HepG2 (cell line): ENCODE measurements at regions not wholly inside any gene's neighbourhood (a gene's known extent, or its start where the extent isn't known, plus 50 kb on each side); places are given as distances from the start of the nearest gene placed in this dataset.
A peak's percentile ranks its signal among the peaks of the same experiment; 100 is the strongest.

Experiments
- ATAC-seq: fragments of 200-7000 bp; cut with Tn5 transposase; 3 replicates; pipeline ENCODE4 v1.9.1; 2020; ENCODE audit warnings: mild to moderate bottlenecking, moderate library complexity
- BruUV-seq: library from RNA; stranded (reverse); fragments of 400-500 nt; replicated peaks from 2 replicates; lab custom pipeline; 2021; lab: Mats Ljungman, UMichigan
- CTCF ChIA-PET: fragments of 300-600 bp; formaldehyde crosslinking; extraction: SDS; loops from one replicate; lab custom pipeline; 2021; ENCODE audit warnings: low total read pairs, inconsistent platforms, low intra/inter-chr PET ratio; lab: Yijun Ruan, JAX
- POLR2A ChIA-PET: fragments of 350-600 bp; sonication (Branson Sonifier 250); formaldehyde crosslinking; loops from one replicate; lab custom pipeline; 2020; ENCODE audit warnings: antibody characterized with exemption, inconsistent platforms; lab: Yijun Ruan, JAX
- DNase-seq: peaks from one replicate; pipeline ENCODE4 v3.0.0-alpha.2; 2015; ENCODE audit warnings: low spot score
- FAIRE-seq: peaks from 3 replicates; lab custom pipeline; 2011; peaks lifted over from hg19 to GRCh38; lab: Jason Lieb, UNC
- H2AFZ ChIP-seq: one replicate; pipeline ENCODE4 v1.6.1; 2011; ENCODE audit warnings: low read length, inconsistent platforms
- H3K27ac ChIP-seq: fragments of 300-600 bp; 3 replicates; pipeline ENCODE4 v1.8.0; 2011; ENCODE audit warnings: mixed run types, mild to moderate bottlenecking, mixed read lengths, low read length, inconsistent platforms; ENCODE audit not compliant: insufficient read depth; ENCODE audit errors: extremely low read length
- H3K27me3 ChIP-seq, 2 experiments: fragments of 200-600 bp in 1 of 2; 2 replicates in 1 of 2; 3 replicates in 1 of 2; pipeline versions ENCODE4 v1.6.0 to v1.8.0; 2011; ENCODE audit warnings: low read length in 2 of 2, mild to moderate bottlenecking in 2 of 2, moderate library complexity in 2 of 2, inconsistent platforms in 1 of 2; ENCODE audit not compliant: insufficient read depth in 2 of 2, control insufficient read depth in 1 of 2
- H3K36me3 ChIP-seq, 2 experiments: fragments of 200-600 bp in 1 of 2; replicated peaks in 1 of 2; 2 replicates in 1 of 2; 3 replicates in 1 of 2; pipeline versions ENCODE4 v1.5.1 to v1.8.0; 2011; ENCODE audit warnings: low read length in 2 of 2, inconsistent platforms in 1 of 2; ENCODE audit not compliant: insufficient read depth in 2 of 2, control insufficient read depth in 1 of 2
- H3K4me1 ChIP-seq: 2 replicates; pipeline ENCODE4 v1.5.1; 2012; ENCODE audit warnings: low read length, inconsistent platforms; ENCODE audit not compliant: insufficient read depth
- H3K4me2 ChIP-seq: 2 replicates; pipeline ENCODE4 v1.6.0; 2011; ENCODE audit warnings: low read depth, low read length, inconsistent platforms
- H3K4me3 ChIP-seq, 3 experiments: fragments of 200-600 bp in 1 of 3; sonication (generic), shearing (Covaris generic) in 1 of 3; replicated peaks in 1 of 3; 2 replicates each; pipeline ENCODE4 v1.5.1; 2011 to 2016; ENCODE audit warnings: low read length in 3 of 3, inconsistent platforms in 2 of 3, low read depth in 2 of 3, mild to moderate bottlenecking in 2 of 3, control low read depth in 1 of 3, mixed read lengths in 1 of 3; ENCODE audit not compliant: insufficient read depth in 1 of 3
- H3K79me2 ChIP-seq: one replicate; pipeline ENCODE4 v1.6.1; 2011; ENCODE audit warnings: low read length, inconsistent platforms; ENCODE audit not compliant: insufficient read depth
- H3K9ac ChIP-seq: 2 replicates; pipeline ENCODE4 v1.6.0; 2011; ENCODE audit warnings: mild to moderate bottlenecking, low read depth, low read length, inconsistent platforms; ENCODE audit not compliant: insufficient read depth
- H3K9me3 ChIP-seq: 2 replicates; pipeline ENCODE4 v1.5.1; 2012; ENCODE audit warnings: mild to moderate bottlenecking, low read length
- H4K20me1 ChIP-seq: 2 replicates; pipeline ENCODE4 v1.6.0; 2011; ENCODE audit warnings: inconsistent platforms, mild to moderate bottlenecking, low read length, moderate library complexity; ENCODE audit not compliant: insufficient read depth
- FOXJ3 ChIP-seq: sonication (generic); formaldehyde crosslinking; IDR thresholded peaks from 2 replicates; pipeline ENCODE4 v1.4.0; 2020; ENCODE audit warnings: missing genetic modification reagents, mild to moderate bottlenecking, borderline replicate concordance
- HDAC2 ChIP-seq: sonication (generic); formaldehyde crosslinking; IDR thresholded peaks from 2 replicates; pipeline ENCODE4 v1.4.0; 2020; ENCODE audit warnings: missing genetic modification reagents
- HES4 ChIP-seq: sonication (generic); formaldehyde crosslinking; IDR thresholded peaks from 2 replicates; pipeline ENCODE4 v1.9.0; 2021; ENCODE audit warnings: mild to moderate bottlenecking, missing genetic modification reagents, borderline replicate concordance
- HNF4A ChIP-seq: sonication (generic); formaldehyde crosslinking; IDR thresholded peaks from 2 replicates; pipeline ENCODE4 v1.4.0; 2020; ENCODE audit warnings: missing genetic modification reagents
- ISL2 ChIP-seq: sonication (generic); formaldehyde crosslinking; IDR thresholded peaks from 2 replicates; pipeline ENCODE4 v1.5.0; 2020; ENCODE audit warnings: missing genetic modification reagents
- KDM6A ChIP-seq: IDR thresholded peaks from 2 replicates; pipeline ENCODE4 v1.6.1; 2016; ENCODE audit warnings: low read depth
- MXD4 ChIP-seq: IDR thresholded peaks from 2 replicates; pipeline ENCODE4 v1.6.1; 2016; ENCODE audit warnings: mild to moderate bottlenecking, missing biosample characterization, missing genetic modification reagents
- NFIC ChIP-seq: IDR thresholded peaks from 2 replicates; pipeline ENCODE4 v1.6.1; 2012; ENCODE audit warnings: mild to moderate bottlenecking, low read length, inconsistent platforms
- POGZ ChIP-seq: sonication (generic); formaldehyde crosslinking; IDR thresholded peaks from 2 replicates; pipeline ENCODE4 v1.4.0; 2020; ENCODE audit warnings: mild to moderate bottlenecking, missing genetic modification reagents
- POLR2A ChIP-seq, 2 experiments: IDR thresholded peaks; 2 replicates each; pipeline ENCODE4 v1.6.1; 2011; ENCODE audit warnings: low read depth in 2 of 2, low read length in 2 of 2, mild to moderate bottlenecking in 1 of 2, moderate library complexity in 1 of 2; ENCODE audit not compliant: insufficient read depth in 1 of 2
- SAP130 ChIP-seq: IDR thresholded peaks from 2 replicates; pipeline ENCODE4 v1.6.1; 2016; ENCODE audit warnings: low read depth
- SMC3 ChIP-seq: IDR thresholded peaks from 2 replicates; pipeline ENCODE4 v1.6.1; 2011; ENCODE audit warnings: low read length, improper control_type of control experiment
- SOX6 ChIP-seq, 2 experiments: fragments of 450-650 bp in 1 of 2; sonication (generic) in 1 of 2; formaldehyde crosslinking in 1 of 2; IDR thresholded peaks; 2 replicates each; pipeline versions ENCODE4 v1.4.0 to v1.6.1; 2017 to 2020; ENCODE audit warnings: antibody characterized with exemption in 1 of 2, mild to moderate bottlenecking in 1 of 2, missing genetic modification reagents in 1 of 2
- ZNF335 ChIP-seq: sonication (generic); formaldehyde crosslinking; IDR thresholded peaks from 2 replicates; pipeline ENCODE4 v1.4.0; 2020; ENCODE audit warnings: missing genetic modification reagents
- ZNF350 ChIP-seq: sonication (generic); formaldehyde crosslinking; IDR thresholded peaks from 2 replicates; pipeline ENCODE4 v1.4.0; 2020; ENCODE audit warnings: mild to moderate bottlenecking, low read depth, missing genetic modification reagents, borderline replicate concordance
- ZNF367 ChIP-seq: sonication (generic); formaldehyde crosslinking; IDR thresholded peaks from 2 replicates; pipeline ENCODE4 v1.4.0; 2020; ENCODE audit warnings: missing genetic modification reagents, borderline replicate concordance
- WGBS: methylation state at CpG from one replicate; pipeline ENCODE4 v1.1.6; 2017; ENCODE audit warnings: low lambda C conversion rate; 5-methylcytosine and 5-hydroxymethylcytosine counted together
- in situ Hi-C: cut with HindIII; loops from 2 replicates; pipeline ENCODE4 v1.10.0; 2017; ENCODE audit warnings: low pct_unique_long_range_greater_than_20kb; ENCODE audit not compliant: extremely low pct_ligation_motif_present
- intact Hi-C: fragments of 100-400 bp; cut with micrococcal nuclease; formaldehyde crosslinking; loops from one replicate; pipeline ENCODE4 v1.10.0; 2022; ENCODE audit not compliant: unreplicated experiment
- TF ChIP-seq, protein P1 (sequence below): sonication (generic); formaldehyde crosslinking; IDR thresholded peaks from 2 replicates; pipeline ENCODE4 v1.5.0; 2020; ENCODE audit warnings: mild to moderate bottlenecking, missing genetic modification reagents, moderate library complexity
- TF ChIP-seq, protein P2 (sequence below): sonication (generic); formaldehyde crosslinking; IDR thresholded peaks from 2 replicates; pipeline ENCODE4 v1.4.0; 2020; ENCODE audit warnings: mild to moderate bottlenecking, missing genetic modification reagents, borderline replicate concordance

DNA sequence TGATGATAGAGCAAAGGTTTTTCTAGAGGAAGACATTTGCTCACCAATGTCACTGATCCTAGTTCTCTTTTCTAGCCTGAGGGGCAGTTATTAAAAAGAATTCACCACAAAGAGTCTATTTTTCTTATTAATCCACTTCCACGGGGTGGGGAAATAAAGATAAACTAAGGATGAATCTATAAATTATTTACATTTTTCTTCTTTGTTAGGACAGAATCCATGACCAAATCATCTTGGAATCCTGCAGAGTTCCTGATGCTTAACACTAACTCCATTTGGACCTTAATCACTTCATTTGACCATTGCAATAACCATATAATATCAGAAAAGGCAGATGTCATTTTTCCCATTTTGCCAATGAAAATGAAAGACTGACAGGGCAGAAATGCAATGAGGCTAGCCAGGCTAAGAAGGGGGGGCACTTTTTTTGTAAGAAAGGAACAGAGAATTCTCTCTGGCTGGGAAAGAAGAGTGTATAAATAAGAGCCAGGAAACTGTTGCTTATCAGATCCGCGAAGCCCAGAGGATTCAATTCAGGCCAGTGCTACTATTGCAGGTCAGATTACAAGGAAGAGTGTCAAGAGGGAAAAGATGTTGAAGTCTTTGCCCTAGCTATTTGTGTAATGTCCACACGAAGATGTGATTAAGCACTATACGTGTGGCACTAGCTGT is 433.2 kb downstream of the TNS3 start (continued):
- no peak for TF ChIP-seq ZNF367 (CRISPR knock-in tag)
- no peak for TF ChIP-seq POLR2A (IDR thresholded peaks at IDR 0.05; ENCODE audit: insufficient read depth in 1 of 2, low read depth in 2 of 2, low read length in 2 of 2)
- no peak for TF ChIP-seq HES4 (CRISPR knock-in tag)
- TF ChIP-seq ZNF350 (CRISPR knock-in tag) = no peak
- TF ChIP-seq ZNF335 (CRISPR knock-in tag) = no peak
- no peak for TF ChIP-seq HNF4A (CRISPR knock-in tag)
- TF ChIP-seq, protein P1, sequence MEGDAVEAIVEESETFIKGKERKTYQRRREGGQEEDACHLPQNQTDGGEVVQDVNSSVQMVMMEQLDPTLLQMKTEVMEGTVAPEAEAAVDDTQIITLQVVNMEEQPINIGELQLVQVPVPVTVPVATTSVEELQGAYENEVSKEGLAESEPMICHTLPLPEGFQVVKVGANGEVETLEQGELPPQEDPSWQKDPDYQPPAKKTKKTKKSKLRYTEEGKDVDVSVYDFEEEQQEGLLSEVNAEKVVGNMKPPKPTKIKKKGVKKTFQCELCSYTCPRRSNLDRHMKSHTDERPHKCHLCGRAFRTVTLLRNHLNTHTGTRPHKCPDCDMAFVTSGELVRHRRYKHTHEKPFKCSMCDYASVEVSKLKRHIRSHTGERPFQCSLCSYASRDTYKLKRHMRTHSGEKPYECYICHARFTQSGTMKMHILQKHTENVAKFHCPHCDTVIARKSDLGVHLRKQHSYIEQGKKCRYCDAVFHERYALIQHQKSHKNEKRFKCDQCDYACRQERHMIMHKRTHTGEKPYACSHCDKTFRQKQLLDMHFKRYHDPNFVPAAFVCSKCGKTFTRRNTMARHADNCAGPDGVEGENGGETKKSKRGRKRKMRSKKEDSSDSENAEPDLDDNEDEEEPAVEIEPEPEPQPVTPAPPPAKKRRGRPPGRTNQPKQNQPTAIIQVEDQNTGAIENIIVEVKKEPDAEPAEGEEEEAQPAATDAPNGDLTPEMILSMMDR (CRISPR knock-in tag) = no peak

DNA sequence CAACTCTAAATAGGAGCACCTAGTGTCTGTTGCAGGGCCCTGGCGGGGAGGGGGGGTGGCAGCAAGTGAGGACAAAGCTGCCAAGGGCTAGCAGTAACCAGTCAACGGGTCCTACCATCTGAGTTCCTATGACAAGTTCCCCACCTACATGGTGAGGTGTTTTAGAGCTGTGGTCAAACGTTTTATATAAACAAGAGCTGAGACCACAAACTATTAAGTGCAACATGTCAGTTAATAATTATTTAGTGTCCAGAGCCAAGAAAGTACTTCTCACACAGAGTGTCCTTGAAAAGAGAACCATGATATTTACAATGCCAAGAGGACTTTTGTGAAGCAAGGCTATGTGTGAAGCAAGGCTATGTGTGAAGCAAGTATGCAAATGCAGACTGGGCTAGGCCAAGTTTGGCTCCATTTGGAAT is 434.7 kb downstream of the TNS3 start:
- ChIA-PET CTCF (no interaction called here), POLR2A (no interaction called here)
- no peaks in the 10 kb centered on the region for H3K9me3 ChIP-seq
- H3K4me1 ChIP-seq = peaks cover 33% of the 10 kb centered on the region
- H3K4me2 ChIP-seq = peak overlapping the region; percentile 26
- BruUV-seq = no TSS peak
- intact Hi-C loops = loop anchor here (1.0 kb wide), 2 partner anchors 22 to 26 kb away; no protein-coding TSS in a partner anchor
- ATAC-seq (peak; percentile 96), DNase-seq (peak; percentile 86), FAIRE-seq (peak; percentile 81)
- no peak overlapping the region for H3K4me3 ChIP-seq
- in situ Hi-C loops = no loop called here
- no peaks in the 10 kb centered on the region for H3K79me2 ChIP-seq
- no peaks in the 10 kb centered on the region for H4K20me1 ChIP-seq
- H3K36me3 ChIP-seq = no peaks in the 10 kb centered on the region
- H3K27me3 ChIP-seq = no peaks in the 10 kb centered on the region
- H3K27ac ChIP-seq = no peak overlapping the region
- H2AFZ ChIP-seq = no peak overlapping the region
- no peak overlapping the region for H3K9ac ChIP-seq
- 0% methylated on average over 3 of the region's 3 CpGs for WGBS
- no peak for TF ChIP-seq MXD4 (CRISPR knock-in tag)
- TF ChIP-seq KDM6A (CRISPR knock-in tag) = 0 out of 2 replicates have a peak, but pooled peaks have one; percentile 49
- no peak for TF ChIP-seq SOX6 (IDR thresholded peaks at IDR 0.05)
- peak; percentile 84 for TF ChIP-seq SOX6 (CRISPR knock-in tag; IDR thresholded peaks at IDR 0.05)
- peak; percentile 66; the same call in 1 of the 2 replicates for TF ChIP-seq ISL2 (CRISPR knock-in tag)
- TF ChIP-seq FOXJ3 (CRISPR knock-in tag) = peak; percentile 72; the same call in 1 of the 2 replicates
- TF ChIP-seq, protein P2, sequence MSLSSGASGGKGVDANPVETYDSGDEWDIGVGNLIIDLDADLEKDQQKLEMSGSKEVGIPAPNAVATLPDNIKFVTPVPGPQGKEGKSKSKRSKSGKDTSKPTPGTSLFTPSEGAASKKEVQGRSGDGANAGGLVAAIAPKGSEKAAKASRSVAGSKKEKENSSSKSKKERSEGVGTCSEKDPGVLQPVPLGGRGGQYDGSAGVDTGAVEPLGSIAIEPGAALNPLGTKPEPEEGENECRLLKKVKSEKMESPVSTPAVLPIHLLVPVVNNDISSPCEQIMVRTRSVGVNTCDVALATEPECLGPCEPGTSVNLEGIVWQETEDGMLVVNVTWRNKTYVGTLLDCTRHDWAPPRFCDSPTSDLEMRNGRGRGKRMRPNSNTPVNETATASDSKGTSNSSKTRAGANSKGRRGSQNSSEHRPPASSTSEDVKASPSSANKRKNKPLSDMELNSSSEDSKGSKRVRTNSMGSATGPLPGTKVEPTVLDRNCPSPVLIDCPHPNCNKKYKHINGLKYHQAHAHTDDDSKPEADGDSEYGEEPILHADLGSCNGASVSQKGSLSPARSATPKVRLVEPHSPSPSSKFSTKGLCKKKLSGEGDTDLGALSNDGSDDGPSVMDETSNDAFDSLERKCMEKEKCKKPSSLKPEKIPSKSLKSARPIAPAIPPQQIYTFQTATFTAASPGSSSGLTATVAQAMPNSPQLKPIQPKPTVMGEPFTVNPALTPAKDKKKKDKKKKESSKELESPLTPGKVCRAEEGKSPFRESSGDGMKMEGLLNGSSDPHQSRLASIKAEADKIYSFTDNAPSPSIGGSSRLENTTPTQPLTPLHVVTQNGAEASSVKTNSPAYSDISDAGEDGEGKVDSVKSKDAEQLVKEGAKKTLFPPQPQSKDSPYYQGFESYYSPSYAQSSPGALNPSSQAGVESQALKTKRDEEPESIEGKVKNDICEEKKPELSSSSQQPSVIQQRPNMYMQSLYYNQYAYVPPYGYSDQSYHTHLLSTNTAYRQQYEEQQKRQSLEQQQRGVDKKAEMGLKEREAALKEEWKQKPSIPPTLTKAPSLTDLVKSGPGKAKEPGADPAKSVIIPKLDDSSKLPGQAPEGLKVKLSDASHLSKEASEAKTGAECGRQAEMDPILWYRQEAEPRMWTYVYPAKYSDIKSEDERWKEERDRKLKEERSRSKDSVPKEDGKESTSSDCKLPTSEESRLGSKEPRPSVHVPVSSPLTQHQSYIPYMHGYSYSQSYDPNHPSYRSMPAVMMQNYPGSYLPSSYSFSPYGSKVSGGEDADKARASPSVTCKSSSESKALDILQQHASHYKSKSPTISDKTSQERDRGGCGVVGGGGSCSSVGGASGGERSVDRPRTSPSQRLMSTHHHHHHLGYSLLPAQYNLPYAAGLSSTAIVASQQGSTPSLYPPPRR (CRISPR knock-in tag) = peak; percentile 43; the same call in 1 of the 2 replicates
- peak; percentile 78; the same call in 1 of the 2 replicates for TF ChIP-seq NFIC
- 0 out of 2 replicates have a peak, but pooled peaks have one; percentile 25 for TF ChIP-seq SAP130
- 0 out of 2 replicates have a peak, but pooled peaks have one; percentile 7 for TF ChIP-seq SMC3
- TF ChIP-seq HDAC2 (CRISPR knock-in tag) = peak; percentile 46; the same call in 1 of the 2 replicates
- peak; percentile 60 for TF ChIP-seq POGZ (CRISPR knock-in tag)
